HL-60 (cell line): ENCODE measurements at regions not wholly inside any gene's neighbourhood (a gene's known extent, or its start where the extent isn't known, plus 50 kb on each side); places are given as distances from the start of the nearest gene placed in this dataset.

Source experiments
- DNase-seq, 2 experiments: peaks; one replicate each; pipeline ENCODE4 v3.0.0-alpha.2; 2010 to 2020; ENCODE audit warnings: low read depth in 1 of 2, low spot score in 1 of 2
- H3K27ac ChIP-seq: fragments of 250-450 bp; sonication (Bioruptor Pico); replicated peaks from 2 replicates; pipeline ENCODE4 v1.5.1; 2020; ENCODE audit warnings: mild to moderate bottlenecking, moderate library complexity
- H3K27me3 ChIP-seq: fragments of 250-450 bp; sonication (Bioruptor Pico); 2 replicates; pipeline ENCODE4 v1.5.1; 2021; ENCODE audit warnings: mild to moderate bottlenecking, moderate library complexity; ENCODE audit not compliant: insufficient read depth, poor library complexity, severe bottlenecking
- H3K4me3 ChIP-seq: replicated peaks from 2 replicates; pipeline ENCODE4 v1.5.1; 2011; ENCODE audit warnings: mild to moderate bottlenecking, control low read depth, low read length; ENCODE audit not compliant: insufficient read depth
- CTCF ChIP-seq: IDR thresholded peaks from one replicate; pipeline ENCODE4 v1.5.1; 2011; ENCODE audit warnings: low read length, control low read depth, inconsistent platforms; ENCODE audit not compliant: insufficient read depth
- GABPA ChIP-seq: IDR thresholded peaks from 2 replicates; pipeline ENCODE4 v1.6.1; 2012; ENCODE audit warnings: low read depth
- POLR2AphosphoS5 ChIP-seq: IDR thresholded peaks from 2 replicates; pipeline ENCODE4 v1.6.1; 2012; ENCODE audit warnings: low read depth
- REST ChIP-seq: IDR thresholded peaks from 2 replicates; pipeline ENCODE4 v1.6.1; 2012; ENCODE audit warnings: low read depth; ENCODE audit not compliant: insufficient replicate concordance
- SPI1 ChIP-seq: IDR thresholded peaks from 2 replicates; pipeline ENCODE4 v1.6.1; 2012; ENCODE audit warnings: low read depth, mild to moderate bottlenecking, borderline replicate concordance

DNA sequence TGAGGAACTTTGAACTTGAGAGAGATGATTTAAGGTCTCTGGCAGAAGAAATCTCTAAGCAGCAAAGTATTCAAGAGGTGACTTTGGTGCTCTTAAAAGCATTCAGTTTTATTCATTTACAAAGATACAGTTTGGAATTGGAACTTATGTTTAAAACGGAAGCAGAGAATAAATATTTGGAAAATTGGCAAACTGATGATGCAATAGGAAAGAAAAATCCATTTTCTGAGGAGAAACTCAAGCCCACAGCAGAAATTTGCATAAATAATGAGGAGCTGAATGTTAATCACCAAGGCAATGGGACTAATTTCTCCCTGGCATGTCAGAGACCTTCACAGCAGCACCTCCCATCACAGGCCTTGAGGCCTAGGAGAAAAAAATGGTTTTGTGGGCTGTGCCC, 1022.5 kb upstream of the CHAC2 start:
- TF ChIP-seq GABPA: no peak
- no peak for DNase-seq
- Histone ChIP-seq H3K27me3 (no peaks in the 10 kb centered on the region), H3K4me3 (no peak overlapping the region), H3K27ac (no peak overlapping the region)

DNA sequence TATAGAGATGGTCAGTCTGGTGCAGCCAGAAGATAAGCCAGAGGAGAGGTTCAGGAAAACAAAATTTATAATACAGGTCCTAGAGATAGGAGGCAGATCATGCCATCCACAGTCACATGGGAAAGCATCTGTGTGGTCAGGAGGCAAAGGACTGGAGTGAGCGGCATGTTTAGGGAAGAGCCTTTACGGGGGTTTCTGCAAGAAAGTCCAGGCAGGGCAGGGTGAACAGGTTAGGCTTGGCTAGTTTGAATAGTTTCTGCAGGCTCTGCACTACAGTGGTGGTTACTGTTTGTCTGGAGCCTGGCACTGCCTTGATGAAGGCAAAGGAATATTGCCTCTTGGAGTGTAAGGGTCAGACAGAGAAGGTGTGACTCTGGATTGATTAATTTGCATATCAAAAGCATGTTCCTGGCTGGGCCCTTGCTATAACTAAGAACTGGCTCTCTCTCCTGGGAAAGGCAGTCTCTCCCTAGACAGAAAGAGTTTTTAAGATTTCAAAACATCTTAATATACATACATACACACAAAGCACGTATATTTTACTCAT, 1034.7 kb upstream of the CHAC2 start:
- no peak for DNase-seq
- TF ChIP-seq SPI1: no peak
- no peak for TF ChIP-seq CTCF
- no peak for TF ChIP-seq REST
- TF ChIP-seq GABPA: no peak
- no peak for TF ChIP-seq POLR2AphosphoS5
- H3K4me3 ChIP-seq: no peak overlapping the region
- no peak overlapping the region for H3K27ac ChIP-seq
- H3K27me3 ChIP-seq: no peaks in the 10 kb centered on the region

GRCh38 chr2:52724585-52724984, 1043.0 kb upstream of the CHAC2 start:
- Histone ChIP-seq H3K27ac (no peak overlapping the region), H3K4me3 (no peak overlapping the region), H3K27me3 (no peaks in the 10 kb centered on the region)
- no peak for TF ChIP-seq GABPA
- no peak for TF ChIP-seq REST
- TF ChIP-seq POLR2AphosphoS5: no peak
- TF ChIP-seq CTCF: no peak
- TF ChIP-seq SPI1: no peak
- no peak for DNase-seq

DNA sequence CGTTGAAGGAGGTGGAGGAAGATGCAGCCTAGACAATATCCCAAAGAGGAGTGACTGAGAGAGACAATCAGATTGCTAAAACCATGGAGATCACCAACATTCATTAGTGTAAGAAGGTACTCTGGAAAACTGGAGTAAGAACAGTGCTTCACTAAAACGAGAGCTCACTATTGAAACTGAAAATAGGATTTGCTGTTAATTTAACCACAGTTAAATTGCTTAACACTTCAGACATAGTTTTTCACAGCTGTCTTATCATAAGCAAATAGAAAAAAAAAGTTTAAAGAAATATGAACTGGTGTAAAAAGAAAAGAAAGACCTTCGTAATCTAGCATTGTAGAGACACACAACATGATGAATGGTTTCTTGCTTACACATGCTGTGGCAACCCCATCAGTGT, 1049.8 kb upstream of the CHAC2 start:
- no peak for TF ChIP-seq REST
- TF ChIP-seq CTCF: no peak
- TF ChIP-seq SPI1: no peak
- no peak for TF ChIP-seq POLR2AphosphoS5
- TF ChIP-seq GABPA: no peak
- Histone ChIP-seq H3K27ac (no peak overlapping the region), H3K4me3 (no peak overlapping the region), H3K27me3 (no peaks in the 10 kb centered on the region)
- no peak for DNase-seq
